SK-N-SH treated with all-trans-retinoic acid at 6 μM for 48 hours (cell line): ENCODE measurements at regions not wholly inside any gene's neighbourhood (a gene's known extent, or its start where the extent isn't known, plus 50 kb on each side); places are given as distances from the start of the nearest gene placed in this dataset.

Experiments
- ATAC-seq: fragments of 200-7000 bp; cut with Tn5 transposase; 3 replicates; pipeline ENCODE4 v1.9.1; 2020; ENCODE audit warnings: mild to moderate bottlenecking, moderate library complexity
- ARNTL ChIP-seq: fragments of 450-650 bp; formaldehyde crosslinking; IDR thresholded peaks from 2 replicates; pipeline ENCODE4 v1.5.0; 2020; ENCODE audit warnings: low read depth, mild to moderate bottlenecking, moderate library complexity, borderline replicate concordance
- CSDC2 ChIP-seq: fragments of 250-450 bp; sonication (Bioruptor Pico); IDR thresholded peaks from 2 replicates; pipeline ENCODE4 v1.5.0; 2020; ENCODE audit warnings: mild to moderate bottlenecking, moderate library complexity
- ESRRG ChIP-seq: fragments of 250-450 bp; sonication (Bioruptor Pico); IDR thresholded peaks from 2 replicates; pipeline ENCODE4 v1.6.1; 2021; ENCODE audit warnings: mild to moderate bottlenecking
- ISL1 ChIP-seq: fragments of 250-450 bp; sonication (Bioruptor Pico); IDR thresholded peaks from 2 replicates; pipeline ENCODE4 v2.1.2; 2022; ENCODE audit warnings: mild to moderate bottlenecking, moderate library complexity
- OSR1 ChIP-seq: fragments of 250-450 bp; sonication (Bioruptor Pico); IDR thresholded peaks from 2 replicates; pipeline ENCODE4 v1.8.0; 2022; ENCODE audit warnings: moderate library complexity, mild to moderate bottlenecking, inconsistent platforms
- PPARA ChIP-seq: fragments of 250-450 bp; sonication (Bioruptor Pico); IDR thresholded peaks from 2 replicates; pipeline ENCODE4 v1.5.0; 2020; ENCODE audit warnings: mild to moderate bottlenecking, borderline replicate concordance
- RARB ChIP-seq: fragments of 250-450 bp; sonication (Bioruptor Pico); IDR thresholded peaks from 2 replicates; pipeline ENCODE4 v1.8.0; 2021; ENCODE audit warnings: mild to moderate bottlenecking, moderate library complexity
- SNAI2 ChIP-seq: fragments of 250-450 bp; sonication (Bioruptor Pico); IDR thresholded peaks from 2 replicates; pipeline ENCODE4 v1.5.0; 2020; ENCODE audit warnings: mild to moderate bottlenecking, moderate library complexity
- ZFP3 ChIP-seq: fragments of 250-450 bp; sonication (Bioruptor Pico); IDR thresholded peaks from 2 replicates; pipeline ENCODE4 v1.5.0; 2020; ENCODE audit warnings: mild to moderate bottlenecking, moderate library complexity
- ZFP30 ChIP-seq: fragments of 450-650 bp; formaldehyde crosslinking; IDR thresholded peaks from 2 replicates; pipeline ENCODE4 v1.5.0; 2022; ENCODE audit warnings: mild to moderate bottlenecking, moderate library complexity
- ZNF565 ChIP-seq: fragments of 450-650 bp; formaldehyde crosslinking; conservative IDR thresholded peaks from 2 replicates; pipeline ENCODE4 v1.5.0; 2020; ENCODE audit warnings: low read depth, mild to moderate bottlenecking, moderate library complexity
- ZNF70 ChIP-seq: fragments of 450-650 bp; formaldehyde crosslinking; IDR thresholded peaks from 2 replicates; pipeline ENCODE4 v1.5.0; 2020; ENCODE audit warnings: mild to moderate bottlenecking, moderate library complexity
- ZNF8 ChIP-seq: fragments of 450-650 bp; formaldehyde crosslinking; IDR thresholded peaks from 2 replicates; pipeline ENCODE4 v1.5.0; 2020; ENCODE audit warnings: mild to moderate bottlenecking, moderate library complexity
- TF ChIP-seq, protein P1 (sequence below): fragments of 250-450 bp; sonication (Bioruptor Pico); IDR thresholded peaks from 2 replicates; pipeline ENCODE4 v1.8.0; 2021; ENCODE audit warnings: low read depth, mild to moderate bottlenecking, moderate library complexity, borderline replicate concordance
- TF ChIP-seq, protein P2 (sequence below): fragments of 250-450 bp; sonication (Bioruptor Pico); IDR thresholded peaks from 2 replicates; pipeline ENCODE4 v1.8.0; 2020; ENCODE audit warnings: mild to moderate bottlenecking, moderate library complexity, borderline replicate concordance
- TF ChIP-seq, protein P3 (sequence below): fragments of 250-450 bp; sonication (Bioruptor Pico); IDR thresholded peaks from 2 replicates; pipeline ENCODE4 v1.5.1; 2021; ENCODE audit warnings: mild to moderate bottlenecking, moderate library complexity
- TF ChIP-seq, protein P4 (sequence below): fragments of 250-450 bp; sonication (Bioruptor Pico); IDR thresholded peaks from 2 replicates; pipeline ENCODE4 v1.5.1; 2020; ENCODE audit warnings: low read depth, mild to moderate bottlenecking, moderate library complexity
- TF ChIP-seq, protein P5 (sequence below): fragments of 250-450 bp; sonication (Bioruptor Pico); IDR thresholded peaks from 2 replicates; pipeline ENCODE4 v1.5.0; 2020; ENCODE audit warnings: mild to moderate bottlenecking, moderate library complexity

DNA sequence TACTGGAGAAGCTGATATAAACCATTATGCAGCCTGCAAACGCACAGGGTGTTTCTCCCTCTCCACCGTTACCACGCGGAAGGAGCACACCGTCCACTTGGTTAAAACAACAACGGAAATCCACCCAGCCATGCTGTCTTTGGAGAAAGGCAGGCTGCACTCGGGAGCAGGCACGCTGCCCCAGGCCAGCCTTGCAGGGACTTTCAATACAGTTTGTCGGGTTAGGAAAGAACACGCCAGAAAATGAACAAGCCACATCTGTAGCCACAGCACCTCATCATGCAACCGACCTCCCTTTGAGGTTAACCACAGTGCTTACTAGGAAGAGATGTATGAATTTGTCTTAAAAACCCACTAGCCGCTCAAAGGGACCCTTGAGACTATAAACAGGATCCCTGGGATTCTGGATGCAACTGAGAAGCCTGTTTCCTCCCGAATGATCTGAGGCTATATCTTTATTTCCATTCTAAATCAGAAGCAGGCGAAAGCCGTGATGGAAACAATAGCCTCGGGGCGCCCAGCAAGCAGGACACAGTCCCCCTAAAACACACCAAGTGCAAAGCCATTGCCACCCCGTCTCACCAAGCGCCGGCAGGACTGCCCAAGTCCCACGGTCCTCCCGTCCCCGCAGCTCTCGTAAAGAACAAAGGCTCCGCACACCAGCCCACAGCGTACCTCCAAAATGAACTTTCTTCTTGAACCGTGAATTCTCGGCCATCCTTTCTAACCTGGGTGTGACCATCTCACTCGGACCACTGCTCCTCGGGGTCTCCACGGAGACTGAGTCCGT lies 318.9 kb downstream of the CTTN start:
- ATAC-seq: no peak

DNA sequence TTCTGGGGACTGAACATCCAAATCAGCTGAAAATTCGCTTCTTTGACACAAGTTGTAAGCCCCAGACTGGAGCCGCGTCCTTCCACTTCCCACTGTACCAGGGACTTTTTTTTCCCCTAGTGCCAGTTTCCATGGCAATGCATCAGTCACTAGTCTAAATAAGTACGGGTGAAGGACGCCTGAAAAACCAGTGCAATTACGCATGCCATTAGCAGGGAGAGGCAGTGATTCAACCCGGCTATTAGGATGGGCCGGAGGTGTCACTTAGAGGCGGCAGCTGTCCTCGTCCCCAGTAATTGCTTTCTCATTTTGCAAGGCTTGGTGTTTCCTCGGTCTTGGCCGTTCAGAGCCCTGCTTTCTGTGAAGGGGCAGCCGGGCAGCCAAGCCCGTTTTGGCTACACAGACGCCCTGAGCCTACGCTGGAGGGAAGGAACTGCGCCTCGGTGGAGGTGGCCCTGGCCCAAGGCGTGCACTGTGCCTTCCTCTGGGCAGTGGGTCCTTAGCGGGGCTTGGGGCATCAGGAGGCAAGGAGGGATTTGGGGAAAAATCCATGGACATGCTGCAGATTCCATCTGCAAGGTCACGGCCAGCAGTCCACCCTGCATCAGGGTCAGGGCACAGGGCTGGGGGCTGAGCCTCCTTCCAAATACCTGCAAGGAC lies 319.7 kb downstream of the CTTN start:
- no peak for TF ChIP-seq PPARA
- no peak for TF ChIP-seq SNAI2 (CRISPR knock-in tag)
- TF ChIP-seq ESRRG: no peak
- TF ChIP-seq CSDC2: no peak
- no peak for TF ChIP-seq ZNF8 (CRISPR knock-in tag)
- TF ChIP-seq ISL1: no peak
- no peak for TF ChIP-seq OSR1 (CRISPR knock-in tag)
- no peak for TF ChIP-seq ZFP3 (CRISPR knock-in tag)
- no peak for ATAC-seq

More for the DNA sequence above, 318.9 kb downstream of the CTTN start:
- TF ChIP-seq OSR1 (CRISPR knock-in tag): no peak
- TF ChIP-seq PPARA: no peak
- TF ChIP-seq, protein P1, sequence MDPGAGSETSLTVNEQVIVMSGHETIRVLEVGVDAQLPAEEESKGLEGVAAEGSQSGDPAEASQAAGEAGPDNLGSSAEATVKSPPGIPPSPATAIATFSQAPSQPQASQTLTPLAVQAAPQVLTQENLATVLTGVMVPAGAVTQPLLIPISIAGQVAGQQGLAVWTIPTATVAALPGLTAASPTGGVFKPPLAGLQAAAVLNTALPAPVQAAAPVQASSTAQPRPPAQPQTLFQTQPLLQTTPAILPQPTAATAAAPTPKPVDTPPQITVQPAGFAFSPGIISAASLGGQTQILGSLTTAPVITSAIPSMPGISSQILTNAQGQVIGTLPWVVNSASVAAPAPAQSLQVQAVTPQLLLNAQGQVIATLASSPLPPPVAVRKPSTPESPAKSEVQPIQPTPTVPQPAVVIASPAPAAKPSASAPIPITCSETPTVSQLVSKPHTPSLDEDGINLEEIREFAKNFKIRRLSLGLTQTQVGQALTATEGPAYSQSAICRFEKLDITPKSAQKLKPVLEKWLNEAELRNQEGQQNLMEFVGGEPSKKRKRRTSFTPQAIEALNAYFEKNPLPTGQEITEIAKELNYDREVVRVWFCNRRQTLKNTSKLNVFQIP (CRISPR knock-in tag): no peak
- TF ChIP-seq, protein P2, sequence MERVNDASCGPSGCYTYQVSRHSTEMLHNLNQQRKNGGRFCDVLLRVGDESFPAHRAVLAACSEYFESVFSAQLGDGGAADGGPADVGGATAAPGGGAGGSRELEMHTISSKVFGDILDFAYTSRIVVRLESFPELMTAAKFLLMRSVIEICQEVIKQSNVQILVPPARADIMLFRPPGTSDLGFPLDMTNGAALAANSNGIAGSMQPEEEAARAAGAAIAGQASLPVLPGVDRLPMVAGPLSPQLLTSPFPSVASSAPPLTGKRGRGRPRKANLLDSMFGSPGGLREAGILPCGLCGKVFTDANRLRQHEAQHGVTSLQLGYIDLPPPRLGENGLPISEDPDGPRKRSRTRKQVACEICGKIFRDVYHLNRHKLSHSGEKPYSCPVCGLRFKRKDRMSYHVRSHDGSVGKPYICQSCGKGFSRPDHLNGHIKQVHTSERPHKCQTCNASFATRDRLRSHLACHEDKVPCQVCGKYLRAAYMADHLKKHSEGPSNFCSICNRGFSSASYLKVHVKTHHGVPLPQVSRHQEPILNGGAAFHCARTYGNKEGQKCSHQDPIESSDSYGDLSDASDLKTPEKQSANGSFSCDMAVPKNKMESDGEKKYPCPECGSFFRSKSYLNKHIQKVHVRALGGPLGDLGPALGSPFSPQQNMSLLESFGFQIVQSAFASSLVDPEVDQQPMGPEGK: no peak
- no peak for TF ChIP-seq RARB (CRISPR knock-in tag)
- no peak for TF ChIP-seq ZNF70
- TF ChIP-seq CSDC2: no peak
- TF ChIP-seq, all 23 proteins: peak for 0

DNA sequence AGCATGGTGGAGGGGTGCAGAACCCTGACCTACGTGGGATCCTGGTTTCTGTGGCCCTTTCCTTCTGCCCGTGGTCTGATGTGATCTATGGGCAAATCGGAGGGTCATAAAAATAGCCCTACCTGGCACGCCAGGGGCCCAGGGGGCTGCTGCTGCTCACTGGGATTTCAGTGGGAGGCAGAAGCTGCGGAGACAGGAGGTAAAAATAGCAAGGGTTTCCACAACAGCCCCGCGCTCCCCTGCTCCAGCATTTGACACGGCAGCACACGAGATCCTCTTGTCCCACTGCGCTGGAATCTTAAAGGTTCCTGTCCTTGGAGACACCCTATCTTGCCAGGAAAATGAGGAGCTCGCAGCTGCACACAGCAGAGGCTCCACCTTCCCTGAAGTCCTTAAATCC lies 321.2 kb downstream of the CTTN start:
- no peak for ATAC-seq
- TF ChIP-seq ZNF8 (CRISPR knock-in tag): no peak
- no peak for TF ChIP-seq ZNF70
- TF ChIP-seq, protein P1 (CRISPR knock-in tag): no peak
- TF ChIP-seq ARNTL (CRISPR knock-in tag): no peak
- TF ChIP-seq ZFP3 (CRISPR knock-in tag): no peak
- TF ChIP-seq, protein P2: no peak
- TF ChIP-seq OSR1 (CRISPR knock-in tag): no peak
- TF ChIP-seq, protein P3, sequence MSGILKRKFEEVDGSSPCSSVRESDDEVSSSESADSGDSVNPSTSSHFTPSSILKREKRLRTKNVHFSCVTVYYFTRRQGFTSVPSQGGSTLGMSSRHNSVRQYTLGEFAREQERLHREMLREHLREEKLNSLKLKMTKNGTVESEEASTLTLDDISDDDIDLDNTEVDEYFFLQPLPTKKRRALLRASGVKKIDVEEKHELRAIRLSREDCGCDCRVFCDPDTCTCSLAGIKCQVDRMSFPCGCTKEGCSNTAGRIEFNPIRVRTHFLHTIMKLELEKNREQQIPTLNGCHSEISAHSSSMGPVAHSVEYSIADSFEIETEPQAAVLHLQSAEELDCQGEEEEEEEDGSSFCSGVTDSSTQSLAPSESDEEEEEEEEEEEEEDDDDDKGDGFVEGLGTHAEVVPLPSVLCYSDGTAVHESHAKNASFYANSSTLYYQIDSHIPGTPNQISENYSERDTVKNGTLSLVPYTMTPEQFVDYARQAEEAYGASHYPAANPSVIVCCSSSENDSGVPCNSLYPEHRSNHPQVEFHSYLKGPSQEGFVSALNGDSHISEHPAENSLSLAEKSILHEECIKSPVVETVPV (CRISPR knock-in tag): no peak
- TF ChIP-seq, protein P4, sequence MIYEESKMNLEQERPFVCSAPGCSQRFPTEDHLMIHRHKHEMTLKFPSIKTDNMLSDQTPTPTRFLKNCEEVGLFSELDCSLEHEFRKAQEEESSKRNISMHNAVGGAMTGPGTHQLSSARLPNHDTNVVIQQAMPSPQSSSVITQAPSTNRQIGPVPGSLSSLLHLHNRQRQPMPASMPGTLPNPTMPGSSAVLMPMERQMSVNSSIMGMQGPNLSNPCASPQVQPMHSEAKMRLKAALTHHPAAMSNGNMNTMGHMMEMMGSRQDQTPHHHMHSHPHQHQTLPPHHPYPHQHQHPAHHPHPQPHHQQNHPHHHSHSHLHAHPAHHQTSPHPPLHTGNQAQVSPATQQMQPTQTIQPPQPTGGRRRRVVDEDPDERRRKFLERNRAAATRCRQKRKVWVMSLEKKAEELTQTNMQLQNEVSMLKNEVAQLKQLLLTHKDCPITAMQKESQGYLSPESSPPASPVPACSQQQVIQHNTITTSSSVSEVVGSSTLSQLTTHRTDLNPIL (CRISPR knock-in tag): no peak
- TF ChIP-seq CSDC2: no peak

DNA sequence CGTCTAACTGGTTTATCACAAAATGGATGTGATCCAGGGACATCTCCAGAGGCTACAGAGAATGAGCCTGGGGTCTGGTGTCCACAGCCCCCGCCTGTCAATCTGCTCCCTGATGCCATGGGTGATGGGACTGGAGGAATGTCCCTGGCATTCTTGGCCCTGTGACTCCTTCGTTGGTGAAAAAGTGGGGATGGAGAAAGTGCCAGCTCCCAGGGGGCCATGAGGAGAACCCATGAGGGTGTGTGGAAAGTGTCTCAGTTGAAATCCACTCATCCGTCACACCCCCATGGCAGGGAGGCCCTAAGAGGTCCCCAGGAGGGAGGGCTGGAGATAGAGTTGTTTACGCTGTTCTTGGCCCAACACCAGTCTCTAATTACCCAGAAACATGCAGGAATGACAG lies 322.0 kb downstream of the CTTN start:
- no peak for ATAC-seq
- TF ChIP-seq ZFP30 (CRISPR knock-in tag) (no peak), ISL1 (no peak), PPARA (no peak), ZNF8 (CRISPR knock-in tag) (no peak), CSDC2 (no peak), RARB (CRISPR knock-in tag) (no peak), ZNF565 (CRISPR knock-in tag) (no peak)
- TF ChIP-seq, protein P5, sequence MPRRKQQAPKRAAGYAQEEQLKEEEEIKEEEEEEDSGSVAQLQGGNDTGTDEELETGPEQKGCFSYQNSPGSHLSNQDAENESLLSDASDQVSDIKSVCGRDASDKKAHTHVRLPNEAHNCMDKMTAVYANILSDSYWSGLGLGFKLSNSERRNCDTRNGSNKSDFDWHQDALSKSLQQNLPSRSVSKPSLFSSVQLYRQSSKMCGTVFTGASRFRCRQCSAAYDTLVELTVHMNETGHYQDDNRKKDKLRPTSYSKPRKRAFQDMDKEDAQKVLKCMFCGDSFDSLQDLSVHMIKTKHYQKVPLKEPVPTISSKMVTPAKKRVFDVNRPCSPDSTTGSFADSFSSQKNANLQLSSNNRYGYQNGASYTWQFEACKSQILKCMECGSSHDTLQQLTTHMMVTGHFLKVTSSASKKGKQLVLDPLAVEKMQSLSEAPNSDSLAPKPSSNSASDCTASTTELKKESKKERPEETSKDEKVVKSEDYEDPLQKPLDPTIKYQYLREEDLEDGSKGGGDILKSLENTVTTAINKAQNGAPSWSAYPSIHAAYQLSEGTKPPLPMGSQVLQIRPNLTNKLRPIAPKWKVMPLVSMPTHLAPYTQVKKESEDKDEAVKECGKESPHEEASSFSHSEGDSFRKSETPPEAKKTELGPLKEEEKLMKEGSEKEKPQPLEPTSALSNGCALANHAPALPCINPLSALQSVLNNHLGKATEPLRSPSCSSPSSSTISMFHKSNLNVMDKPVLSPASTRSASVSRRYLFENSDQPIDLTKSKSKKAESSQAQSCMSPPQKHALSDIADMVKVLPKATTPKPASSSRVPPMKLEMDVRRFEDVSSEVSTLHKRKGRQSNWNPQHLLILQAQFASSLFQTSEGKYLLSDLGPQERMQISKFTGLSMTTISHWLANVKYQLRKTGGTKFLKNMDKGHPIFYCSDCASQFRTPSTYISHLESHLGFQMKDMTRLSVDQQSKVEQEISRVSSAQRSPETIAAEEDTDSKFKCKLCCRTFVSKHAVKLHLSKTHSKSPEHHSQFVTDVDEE: no peak
- TF ChIP-seq, protein P3 (CRISPR knock-in tag): no peak
